HepG2 (cell line): ENCODE measurements at regions not wholly inside any gene's neighbourhood (a gene's known extent, or its start where the extent isn't known, plus 50 kb on each side); places are given as distances from the start of the nearest gene placed in this dataset.

Experiments used
- ARID2 ChIP-seq: sonication (generic); formaldehyde crosslinking; IDR thresholded peaks from 2 replicates; pipeline ENCODE4 v1.8.1; 2022; ENCODE audit warnings: mild to moderate bottlenecking, missing genetic modification reagents, borderline replicate concordance
- ARNTL ChIP-seq: sonication (generic); formaldehyde crosslinking; IDR thresholded peaks from 2 replicates; pipeline ENCODE4 v1.4.0; 2020; ENCODE audit warnings: mild to moderate bottlenecking, missing genetic modification reagents
- EHMT2 ChIP-seq: fragments of 200-600 bp; sonication (generic); IDR thresholded peaks from 2 replicates; pipeline ENCODE4 v1.7.0; 2017; ENCODE audit warnings: antibody characterized with exemption, low read depth, low read length, borderline replicate concordance
- FLYWCH1 ChIP-seq: sonication (generic); formaldehyde crosslinking; IDR thresholded peaks from 2 replicates; pipeline ENCODE4 v1.8.1; 2023; ENCODE audit warnings: mild to moderate bottlenecking, missing genetic modification reagents
- HES4 ChIP-seq: sonication (generic); formaldehyde crosslinking; IDR thresholded peaks from 2 replicates; pipeline ENCODE4 v1.9.0; 2021; ENCODE audit warnings: mild to moderate bottlenecking, missing genetic modification reagents, borderline replicate concordance
- HNF1B ChIP-seq: sonication (generic); formaldehyde crosslinking; IDR thresholded peaks from 2 replicates; pipeline ENCODE4 v1.5.1; 2020; ENCODE audit warnings: mild to moderate bottlenecking, moderate library complexity, missing genetic modification reagents
- HNRNPL ChIP-seq: fragments of 200-400 bp; formaldehyde crosslinking; IDR thresholded peaks from 2 replicates; pipeline ENCODE4 v1.6.1; 2017; ENCODE audit warnings: mild to moderate bottlenecking, low read depth, low read length
- HOXD1 ChIP-seq: sonication (generic); formaldehyde crosslinking; IDR thresholded peaks from 2 replicates; pipeline ENCODE4 v1.5.0; 2020; ENCODE audit warnings: missing genetic modification reagents
- KDM4B ChIP-seq: sonication (generic); formaldehyde crosslinking; IDR thresholded peaks from 2 replicates; pipeline ENCODE4 v1.4.0; 2020; ENCODE audit warnings: missing genetic modification reagents
- MED13 ChIP-seq: sonication (generic); formaldehyde crosslinking; IDR thresholded peaks from 2 replicates; pipeline ENCODE4 v1.5.0; 2020; ENCODE audit warnings: missing genetic modification reagents
- MTF2 ChIP-seq: sonication (generic); formaldehyde crosslinking; IDR thresholded peaks from 2 replicates; pipeline ENCODE4 v1.5.0; 2020; ENCODE audit warnings: missing genetic modification reagents, borderline replicate concordance
- NCOR1 ChIP-seq: fragments of 200-600 bp; sonication (generic); IDR thresholded peaks from 2 replicates; pipeline ENCODE4 v1.7.0; 2017; ENCODE audit warnings: antibody characterized with exemption, low read length, borderline replicate concordance
- NFE2L2 ChIP-seq: fragments of 150-350 bp; IDR thresholded peaks from 2 replicates; pipeline ENCODE4 v1.6.1; 2014; ENCODE audit warnings: low read length
- NRL ChIP-seq: sonication (generic); formaldehyde crosslinking; IDR thresholded peaks from 2 replicates; pipeline ENCODE4 v1.5.0; 2020; ENCODE audit warnings: missing genetic modification reagents, mild to moderate bottlenecking, moderate library complexity, borderline replicate concordance
- RBAK ChIP-seq: sonication (generic); formaldehyde crosslinking; IDR thresholded peaks from 2 replicates; pipeline ENCODE4 v1.5.1; 2020; ENCODE audit warnings: mild to moderate bottlenecking, missing genetic modification reagents
- SRF ChIP-seq: IDR thresholded peaks from 2 replicates; pipeline ENCODE4 v1.6.1; 2011; ENCODE audit warnings: mild to moderate bottlenecking, low read depth, low read length, moderate library complexity
- U2AF1 ChIP-seq: fragments of 200-400 bp; formaldehyde crosslinking; optimal IDR thresholded peaks from 2 replicates; pipeline ENCODE3; 2017; ENCODE audit warnings: mild to moderate bottlenecking, low read depth, low read length
- ZBTB4 ChIP-seq: sonication (generic); formaldehyde crosslinking; IDR thresholded peaks from 2 replicates; pipeline ENCODE4 v1.4.0; 2020; ENCODE audit warnings: missing genetic modification reagents, mild to moderate bottlenecking, borderline replicate concordance
- ZFP36L2 ChIP-seq: sonication (generic); formaldehyde crosslinking; IDR thresholded peaks from 2 replicates; pipeline ENCODE4 v1.4.0; 2020; ENCODE audit warnings: missing genetic modification reagents
- ZNF264 ChIP-seq: sonication (generic); formaldehyde crosslinking; IDR thresholded peaks from 2 replicates; pipeline ENCODE4 v1.4.0; 2020; ENCODE audit warnings: missing genetic modification reagents
- ZNF296 ChIP-seq: sonication (generic); formaldehyde crosslinking; conservative IDR thresholded peaks from 2 replicates; pipeline ENCODE4 v1.5.0; 2020; ENCODE audit warnings: mild to moderate bottlenecking, missing genetic modification reagents
- ZNF577 ChIP-seq: sonication (generic); formaldehyde crosslinking; IDR thresholded peaks from 2 replicates; pipeline ENCODE4 v1.4.0; 2020; ENCODE audit warnings: mild to moderate bottlenecking, low read depth, missing genetic modification reagents, borderline replicate concordance
- ZNF605 ChIP-seq: sonication (generic); formaldehyde crosslinking; IDR thresholded peaks from 2 replicates; pipeline ENCODE4 v1.8.0; 2022; ENCODE audit warnings: mild to moderate bottlenecking, missing genetic modification reagents
- ZSCAN20 ChIP-seq: sonication (generic); formaldehyde crosslinking; IDR thresholded peaks from 2 replicates; pipeline ENCODE4 v1.4.0; 2020; ENCODE audit warnings: missing genetic modification reagents, mild to moderate bottlenecking, borderline replicate concordance
- TF ChIP-seq, protein P1 (sequence below): sonication (generic); formaldehyde crosslinking; IDR thresholded peaks from 2 replicates; pipeline ENCODE4 v1.4.0; 2020; ENCODE audit warnings: missing genetic modification reagents

DNA sequence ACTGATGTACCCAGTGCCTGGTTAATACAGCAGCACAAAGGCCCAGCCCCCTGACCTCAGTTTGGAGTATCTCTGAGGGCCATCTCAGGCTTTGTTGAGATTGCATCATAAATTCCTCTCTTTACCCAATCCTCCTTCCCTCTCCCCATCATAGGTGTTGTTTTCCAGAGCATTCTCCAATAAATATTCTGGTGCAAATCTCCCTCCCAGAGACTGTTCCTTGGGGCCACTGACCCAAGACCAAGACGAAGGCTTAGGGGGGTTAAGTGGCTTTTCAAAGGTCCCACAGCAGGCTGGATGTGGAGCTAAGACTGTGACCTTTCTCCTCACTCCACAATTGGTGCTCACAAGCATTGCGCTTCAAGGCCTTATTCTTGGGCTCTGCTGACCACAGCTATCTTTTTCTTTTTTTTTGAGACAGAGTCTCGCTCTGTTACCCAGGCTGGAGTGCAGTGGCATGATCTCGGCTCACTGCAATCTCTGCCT lies 72.4 kb upstream of the ZMYND8 start (continued):
- TF ChIP-seq ZBTB4 (peak; percentile 43; the same call in 1 of the 2 replicates), ZNF296 (CRISPR knock-in tag) (no peak), ZNF577 (CRISPR knock-in tag) (no peak), NFE2L2 (no peak), HES4 (CRISPR knock-in tag) (no peak), HOXD1 (CRISPR knock-in tag) (peak; percentile 71; the same call in 1 of the 2 replicates), NCOR1 (no peak), ZSCAN20 (CRISPR knock-in tag) (no peak), EHMT2 (peak; percentile 17; the same call in 1 of the 2 replicates), ARID2 (no peak; the same call in 1 of the 2 replicates), U2AF1 (no peak), MED13 (CRISPR knock-in tag) (peak; percentile 72; the same call in 1 of the 2 replicates), MTF2 (CRISPR knock-in tag) (no peak), RBAK (no peak), HNF1B (peak; percentile 43; the same call in 1 of the 2 replicates), ZFP36L2 (CRISPR knock-in tag) (no peak), ZNF605 (CRISPR knock-in tag) (peak; percentile 87; the same call in 1 of the 2 replicates), HNRNPL (no peak), ARNTL (CRISPR knock-in tag) (no peak), FLYWCH1 (no peak), KDM4B (CRISPR knock-in tag) (no peak), NRL (CRISPR knock-in tag) (no peak), SRF (no peak), ZNF264 (CRISPR knock-in tag) (peak; percentile 87)
- TF ChIP-seq, protein P1, sequence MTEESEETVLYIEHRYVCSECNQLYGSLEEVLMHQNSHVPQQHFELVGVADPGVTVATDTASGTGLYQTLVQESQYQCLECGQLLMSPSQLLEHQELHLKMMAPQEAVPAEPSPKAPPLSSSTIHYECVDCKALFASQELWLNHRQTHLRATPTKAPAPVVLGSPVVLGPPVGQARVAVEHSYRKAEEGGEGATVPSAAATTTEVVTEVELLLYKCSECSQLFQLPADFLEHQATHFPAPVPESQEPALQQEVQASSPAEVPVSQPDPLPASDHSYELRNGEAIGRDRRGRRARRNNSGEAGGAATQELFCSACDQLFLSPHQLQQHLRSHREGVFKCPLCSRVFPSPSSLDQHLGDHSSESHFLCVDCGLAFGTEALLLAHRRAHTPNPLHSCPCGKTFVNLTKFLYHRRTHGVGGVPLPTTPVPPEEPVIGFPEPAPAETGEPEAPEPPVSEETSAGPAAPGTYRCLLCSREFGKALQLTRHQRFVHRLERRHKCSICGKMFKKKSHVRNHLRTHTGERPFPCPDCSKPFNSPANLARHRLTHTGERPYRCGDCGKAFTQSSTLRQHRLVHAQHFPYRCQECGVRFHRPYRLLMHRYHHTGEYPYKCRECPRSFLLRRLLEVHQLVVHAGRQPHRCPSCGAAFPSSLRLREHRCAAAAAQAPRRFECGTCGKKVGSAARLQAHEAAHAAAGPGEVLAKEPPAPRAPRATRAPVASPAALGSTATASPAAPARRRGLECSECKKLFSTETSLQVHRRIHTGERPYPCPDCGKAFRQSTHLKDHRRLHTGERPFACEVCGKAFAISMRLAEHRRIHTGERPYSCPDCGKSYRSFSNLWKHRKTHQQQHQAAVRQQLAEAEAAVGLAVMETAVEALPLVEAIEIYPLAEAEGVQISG = peak; percentile 37; the same call in 1 of the 2 replicates
